ENCODE measurements at regions not wholly inside any gene's neighbourhood (a gene's known extent, or its start where the extent isn't known, plus 50 kb on each side); places are given as distances from the start of the nearest gene placed in this dataset.
"Not testable (repeated sequence)": the region's sequence is repeated elsewhere in the genome, so short reads cannot be mapped to it uniquely, and the experiment has no call there.

DNA sequence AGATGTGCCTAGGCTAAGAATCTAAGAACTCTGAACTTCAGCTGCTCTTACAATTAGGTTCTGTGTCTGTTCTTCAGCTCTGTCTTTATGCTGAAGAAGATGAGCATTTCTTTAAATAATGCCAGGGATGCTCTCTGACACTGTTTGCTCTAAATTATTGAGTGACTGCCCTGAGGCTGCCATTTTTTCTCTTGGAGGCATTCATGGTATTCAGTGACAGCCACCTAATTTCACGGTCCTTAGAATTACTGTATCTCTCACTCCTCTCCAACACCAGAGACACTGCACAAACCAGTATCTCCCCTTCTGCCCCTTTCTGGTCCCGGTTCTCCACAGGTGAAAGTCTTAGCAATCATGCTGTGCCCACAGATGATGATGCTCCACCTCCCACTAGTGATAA lies 123.6 kb upstream of the MPHOSPH6 start:
- H3K4me1 ChIP-seq = no peaks in the 10 kb centered on the region
- H3K9me3 ChIP-seq = no peaks in the 10 kb centered on the region
- intact Hi-C loops (cut with DNase I) = no loop called here
- 78 to 85% methylated on average over 2 of the region's 2 CpGs for WGBS, 2 donors
- TF ChIP-seq, protein P1, sequence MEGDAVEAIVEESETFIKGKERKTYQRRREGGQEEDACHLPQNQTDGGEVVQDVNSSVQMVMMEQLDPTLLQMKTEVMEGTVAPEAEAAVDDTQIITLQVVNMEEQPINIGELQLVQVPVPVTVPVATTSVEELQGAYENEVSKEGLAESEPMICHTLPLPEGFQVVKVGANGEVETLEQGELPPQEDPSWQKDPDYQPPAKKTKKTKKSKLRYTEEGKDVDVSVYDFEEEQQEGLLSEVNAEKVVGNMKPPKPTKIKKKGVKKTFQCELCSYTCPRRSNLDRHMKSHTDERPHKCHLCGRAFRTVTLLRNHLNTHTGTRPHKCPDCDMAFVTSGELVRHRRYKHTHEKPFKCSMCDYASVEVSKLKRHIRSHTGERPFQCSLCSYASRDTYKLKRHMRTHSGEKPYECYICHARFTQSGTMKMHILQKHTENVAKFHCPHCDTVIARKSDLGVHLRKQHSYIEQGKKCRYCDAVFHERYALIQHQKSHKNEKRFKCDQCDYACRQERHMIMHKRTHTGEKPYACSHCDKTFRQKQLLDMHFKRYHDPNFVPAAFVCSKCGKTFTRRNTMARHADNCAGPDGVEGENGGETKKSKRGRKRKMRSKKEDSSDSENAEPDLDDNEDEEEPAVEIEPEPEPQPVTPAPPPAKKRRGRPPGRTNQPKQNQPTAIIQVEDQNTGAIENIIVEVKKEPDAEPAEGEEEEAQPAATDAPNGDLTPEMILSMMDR (IDR thresholded peaks at IDR 0.05) = no peak
- no peak for FAIRE-seq
- H3K36me3 ChIP-seq = no peaks in the 10 kb centered on the region
- no peak overlapping the region for H3K27ac ChIP-seq
- no peak for ATAC-seq
- no peak overlapping the region for H3K4me3 ChIP-seq
- no peaks in the 10 kb centered on the region for H3K27me3 ChIP-seq
- DNase-seq = no peak

DNA sequence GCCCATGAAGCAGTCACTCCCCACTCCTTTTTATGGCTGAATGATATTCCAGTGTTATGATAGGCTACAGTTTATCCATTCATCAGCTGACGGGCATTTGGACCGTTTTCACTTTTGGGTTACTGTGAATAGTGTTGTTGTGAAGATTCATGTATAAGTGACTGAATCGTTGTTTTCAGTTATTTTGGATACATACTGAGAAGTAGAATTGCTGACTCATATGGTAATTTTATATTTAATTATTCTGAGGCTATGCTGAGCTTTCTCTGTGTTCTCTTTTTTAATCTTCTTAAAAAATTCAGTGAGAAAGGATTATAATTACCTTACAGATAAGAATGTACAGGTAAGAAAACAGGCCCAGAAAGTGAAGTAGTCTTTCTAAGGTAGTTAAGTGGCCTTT lies 117.9 kb upstream of the MPHOSPH6 start:
- TF ChIP-seq, protein P1 (IDR thresholded peaks at IDR 0.05) = no peak

DNA sequence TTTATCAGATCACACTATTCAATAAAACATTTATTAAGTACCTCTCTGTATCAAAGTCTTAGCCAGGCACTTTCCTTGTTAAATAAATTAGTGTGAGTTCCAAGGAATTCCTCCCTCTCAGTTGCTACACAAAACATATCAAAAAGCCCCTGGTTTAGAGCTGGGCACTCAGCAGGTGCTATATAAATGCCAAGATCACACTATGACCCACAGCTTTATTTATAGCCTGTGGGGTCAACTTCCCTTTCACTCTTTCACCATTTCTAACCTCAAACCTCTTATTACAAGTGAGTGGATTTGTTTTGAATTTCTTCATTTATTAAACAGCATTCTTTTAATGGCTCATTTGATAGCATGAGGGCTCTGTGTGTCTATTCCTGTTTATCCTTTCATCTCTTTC lies 112.6 kb upstream of the MPHOSPH6 start:
- TF ChIP-seq, protein P1 (IDR thresholded peaks at IDR 0.05) = no peak
- FAIRE-seq = no peak
- no peak for DNase-seq
- Histone ChIP-seq H3K27ac (no peak overlapping the region), H3K36me3 (no peaks in the 10 kb centered on the region), H3K9me3 (no peaks in the 10 kb centered on the region), H3K4me1 (peaks cover 0 to 7% (median 0%) of the 10 kb centered on the region in 3 donors), H3K4me3 (no peak overlapping the region), H3K27me3 (no peaks in the 10 kb centered on the region)
- intact Hi-C loops (cut with DNase I) = no loop called here
- no peak for ATAC-seq

More for the DNA sequence above, 117.9 kb upstream of the MPHOSPH6 start:
- Histone ChIP-seq H3K4me3 (no peak overlapping the region), H3K27ac (no peak overlapping the region), H3K27me3 (no peaks in the 10 kb centered on the region), H3K4me1 (peaks cover 0 to 7% (median 0%) of the 10 kb centered on the region in 3 donors), H3K9me3 (no peaks in the 10 kb centered on the region), H3K36me3 (no peaks in the 10 kb centered on the region)
- no peak for DNase-seq
- intact Hi-C loops (cut with DNase I) = no loop called here
- ATAC-seq = no peak
- WGBS, 2 donors = 72 to 84% methylated on average over 3 of the region's 3 CpGs
- FAIRE-seq = no peak

DNA sequence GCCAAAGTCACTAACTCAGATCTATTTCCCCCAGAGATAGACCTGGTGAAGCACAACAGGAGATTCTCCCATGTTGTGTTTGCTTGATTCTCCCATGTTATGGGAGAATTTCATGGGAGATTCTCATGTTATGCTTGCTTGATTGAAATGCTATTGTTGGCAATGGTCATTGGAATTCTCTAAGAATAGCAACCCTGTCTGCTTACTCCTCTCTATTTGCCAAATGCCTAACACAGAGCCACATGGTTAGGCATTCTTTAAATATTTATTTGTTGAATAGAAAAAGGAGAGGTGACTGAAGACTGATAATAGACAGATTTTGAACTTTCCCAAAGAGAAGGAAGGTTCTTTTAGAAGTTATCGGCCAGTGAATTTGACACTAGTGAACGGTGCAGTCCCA lies 111.5 kb upstream of the MPHOSPH6 start:
- DNase-seq = no peak
- FAIRE-seq = no peak
- ATAC-seq = no peak
- Histone ChIP-seq H3K27ac (no peak overlapping the region), H3K36me3 (no peaks in the 10 kb centered on the region), H3K27me3 (no peaks in the 10 kb centered on the region), H3K4me1 (peaks cover 0 to 7% (median 0%) of the 10 kb centered on the region in 3 donors), H3K4me3 (no peak overlapping the region), H3K9me3 (no peaks in the 10 kb centered on the region)
- TF ChIP-seq, protein P1 (IDR thresholded peaks at IDR 0.05) = no peak
- intact Hi-C loops (cut with DNase I) = no loop called here
- WGBS, 2 donors = 61 to 81% methylated on average over 2 of the region's 2 CpGs

DNA sequence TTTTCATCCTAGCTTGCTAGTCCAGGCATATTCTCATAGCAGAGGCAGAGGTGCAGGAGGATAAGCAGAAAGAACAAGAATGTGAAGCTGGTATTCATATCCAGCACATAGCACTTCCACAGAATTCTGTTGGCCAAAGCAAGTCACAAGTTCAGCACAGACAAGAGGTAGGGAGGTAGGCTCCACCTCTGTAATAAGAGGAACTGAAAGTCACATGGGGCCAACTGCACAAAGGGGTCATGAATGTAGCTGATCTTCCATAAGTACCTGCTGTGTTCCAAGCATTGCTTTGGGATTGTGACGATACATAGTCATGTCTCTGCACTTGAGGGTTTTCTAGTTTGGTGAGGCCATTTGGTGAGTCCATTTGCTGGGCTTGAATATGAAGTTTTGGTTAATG lies 110.8 kb upstream of the MPHOSPH6 start:
- intact Hi-C loops (cut with DNase I) = no loop called here
- no peak for FAIRE-seq
- H3K4me3 ChIP-seq = no peak overlapping the region
- H3K27ac ChIP-seq = no peak overlapping the region
- no peak for DNase-seq
- no peak for ATAC-seq
- 93 to 94% methylated on average over 1 of the region's 1 CpG for WGBS, 2 donors
- H3K27me3 ChIP-seq = no peaks in the 10 kb centered on the region
- H3K36me3 ChIP-seq = no peaks in the 10 kb centered on the region
- H3K9me3 ChIP-seq = no peaks in the 10 kb centered on the region
- peaks cover 0 to 7% (median 0%) of the 10 kb centered on the region in 3 donors for H3K4me1 ChIP-seq
- TF ChIP-seq, protein P1 (IDR thresholded peaks at IDR 0.05) = no peak

DNA sequence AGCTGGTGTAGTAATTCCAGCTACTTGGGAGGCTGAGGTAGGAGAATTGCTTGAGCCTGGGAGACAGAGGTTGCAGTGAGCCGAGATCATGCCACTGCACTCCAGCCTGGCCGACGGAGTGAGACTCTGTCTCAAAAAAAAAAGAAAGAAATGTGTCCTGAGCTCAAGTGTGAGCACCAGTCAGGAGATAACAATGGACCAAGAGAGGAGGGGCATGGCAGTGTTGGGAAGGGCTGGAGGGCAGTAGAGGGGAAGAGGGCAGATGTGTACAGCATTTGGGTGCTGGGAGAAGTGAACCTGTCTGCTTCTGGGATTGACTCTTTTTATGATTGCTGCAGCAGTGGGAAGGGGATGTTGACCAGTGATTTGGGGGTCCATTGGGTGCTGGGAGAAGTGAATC lies 105.3 kb upstream of the MPHOSPH6 start:
- DNase-seq; H3K4me3 ChIP-seq; ATAC-seq; H3K27me3 ChIP-seq; H3K27ac ChIP-seq; H3K9me3 ChIP-seq; intact Hi-C loops (cut with DNase I); FAIRE-seq; H3K4me1 ChIP-seq; H3K36me3 ChIP-seq: not testable (repeated sequence)
- 80 to 84% methylated on average over 3 of the region's 3 CpGs for WGBS, 2 donors
